SK-N-SH treated with all-trans-retinoic acid at 6 μM for 48 hours (cell line): ENCODE measurements at regions not wholly inside any gene's neighbourhood (a gene's known extent, or its start where the extent isn't known, plus 50 kb on each side); places are given as distances from the start of the nearest gene placed in this dataset.

Experiments used
- ATAC-seq: fragments of 200-7000 bp; cut with Tn5 transposase; 3 replicates; pipeline ENCODE4 v1.9.1; 2020; ENCODE audit warnings: mild to moderate bottlenecking, moderate library complexity
- ARNTL ChIP-seq: fragments of 450-650 bp; formaldehyde crosslinking; IDR thresholded peaks from 2 replicates; pipeline ENCODE4 v1.5.0; 2020; ENCODE audit warnings: low read depth, mild to moderate bottlenecking, moderate library complexity, borderline replicate concordance
- CREB5 ChIP-seq: fragments of 250-450 bp; sonication (Bioruptor Pico); IDR thresholded peaks from 2 replicates; pipeline ENCODE4 v1.5.1; 2020; ENCODE audit warnings: low read depth, mild to moderate bottlenecking, moderate library complexity
- CSDC2 ChIP-seq: fragments of 250-450 bp; sonication (Bioruptor Pico); IDR thresholded peaks from 2 replicates; pipeline ENCODE4 v1.5.0; 2020; ENCODE audit warnings: mild to moderate bottlenecking, moderate library complexity
- CSRNP3 ChIP-seq: fragments of 250-450 bp; sonication (Bioruptor Pico); IDR thresholded peaks from 2 replicates; pipeline ENCODE4 v1.5.1; 2021; ENCODE audit warnings: mild to moderate bottlenecking, moderate library complexity
- ESRRG ChIP-seq: fragments of 250-450 bp; sonication (Bioruptor Pico); IDR thresholded peaks from 2 replicates; pipeline ENCODE4 v1.6.1; 2021; ENCODE audit warnings: mild to moderate bottlenecking
- GLIS3 ChIP-seq: fragments of 250-450 bp; sonication (Bioruptor Pico); IDR thresholded peaks from 2 replicates; pipeline ENCODE4 v1.5.0; 2020; ENCODE audit warnings: mild to moderate bottlenecking, moderate library complexity
- ISL1 ChIP-seq: fragments of 250-450 bp; sonication (Bioruptor Pico); IDR thresholded peaks from 2 replicates; pipeline ENCODE4 v2.1.2; 2022; ENCODE audit warnings: mild to moderate bottlenecking, moderate library complexity
- OSR1 ChIP-seq: fragments of 250-450 bp; sonication (Bioruptor Pico); IDR thresholded peaks from 2 replicates; pipeline ENCODE4 v1.8.0; 2022; ENCODE audit warnings: moderate library complexity, mild to moderate bottlenecking, inconsistent platforms
- PATZ1 ChIP-seq: fragments of 250-450 bp; sonication (Bioruptor Pico); IDR thresholded peaks from 2 replicates; pipeline ENCODE4 v1.8.0; 2020; ENCODE audit warnings: mild to moderate bottlenecking, moderate library complexity, borderline replicate concordance
- POU6F1 ChIP-seq: fragments of 250-450 bp; sonication (Bioruptor Pico); IDR thresholded peaks from 2 replicates; pipeline ENCODE4 v1.8.0; 2021; ENCODE audit warnings: low read depth, mild to moderate bottlenecking, moderate library complexity, borderline replicate concordance
- PPARA ChIP-seq: fragments of 250-450 bp; sonication (Bioruptor Pico); IDR thresholded peaks from 2 replicates; pipeline ENCODE4 v1.5.0; 2020; ENCODE audit warnings: mild to moderate bottlenecking, borderline replicate concordance
- RARB ChIP-seq: fragments of 250-450 bp; sonication (Bioruptor Pico); IDR thresholded peaks from 2 replicates; pipeline ENCODE4 v1.8.0; 2021; ENCODE audit warnings: mild to moderate bottlenecking, moderate library complexity
- SNAI2 ChIP-seq: fragments of 250-450 bp; sonication (Bioruptor Pico); IDR thresholded peaks from 2 replicates; pipeline ENCODE4 v1.5.0; 2020; ENCODE audit warnings: mild to moderate bottlenecking, moderate library complexity
- TCF4 ChIP-seq: fragments of 250-450 bp; sonication (Bioruptor Pico); IDR thresholded peaks from 2 replicates; pipeline ENCODE4 v1.8.0; 2021; ENCODE audit warnings: mild to moderate bottlenecking, moderate library complexity, borderline replicate concordance
- TOX ChIP-seq: fragments of 250-450 bp; sonication (Bioruptor Pico); IDR thresholded peaks from 2 replicates; pipeline ENCODE4 v1.8.0; 2021; ENCODE audit warnings: mild to moderate bottlenecking, moderate library complexity, borderline replicate concordance
- TSHZ2 ChIP-seq: fragments of 250-450 bp; sonication (Bioruptor Pico); IDR thresholded peaks from 2 replicates; pipeline ENCODE4 v1.5.0; 2020; ENCODE audit warnings: mild to moderate bottlenecking, moderate library complexity
- ZC3H10 ChIP-seq: fragments of 250-450 bp; sonication (Bioruptor Pico); IDR thresholded peaks from 2 replicates; pipeline ENCODE4 v1.5.1; 2021; ENCODE audit warnings: mild to moderate bottlenecking, moderate library complexity
- ZFP3 ChIP-seq: fragments of 250-450 bp; sonication (Bioruptor Pico); IDR thresholded peaks from 2 replicates; pipeline ENCODE4 v1.5.0; 2020; ENCODE audit warnings: mild to moderate bottlenecking, moderate library complexity
- ZFP30 ChIP-seq: fragments of 450-650 bp; formaldehyde crosslinking; IDR thresholded peaks from 2 replicates; pipeline ENCODE4 v1.5.0; 2022; ENCODE audit warnings: mild to moderate bottlenecking, moderate library complexity
- ZNF565 ChIP-seq: fragments of 450-650 bp; formaldehyde crosslinking; conservative IDR thresholded peaks from 2 replicates; pipeline ENCODE4 v1.5.0; 2020; ENCODE audit warnings: low read depth, mild to moderate bottlenecking, moderate library complexity
- ZNF8 ChIP-seq: fragments of 450-650 bp; formaldehyde crosslinking; IDR thresholded peaks from 2 replicates; pipeline ENCODE4 v1.5.0; 2020; ENCODE audit warnings: mild to moderate bottlenecking, moderate library complexity

GRCh38 chr1:200496937-200497336, 87.1 kb upstream of the ZNF281 start:
- ATAC-seq: no peak
- TF ChIP-seq ZNF8 (CRISPR knock-in tag): no peak
- no peak for TF ChIP-seq ESRRG (CRISPR knock-in tag)
- TF ChIP-seq PATZ1 (CRISPR knock-in tag): no peak
- TF ChIP-seq GLIS3 (CRISPR knock-in tag): no peak

- no peak for TF ChIP-seq CREB5 (CRISPR knock-in tag)
- no peak for TF ChIP-seq ZC3H10 (CRISPR knock-in tag)
- no peak for TF ChIP-seq OSR1 (CRISPR knock-in tag)
- TF ChIP-seq CSDC2 (CRISPR knock-in tag): no peak
- TF ChIP-seq SNAI2 (CRISPR knock-in tag): no peak
- no peak for TF ChIP-seq ZFP30 (CRISPR knock-in tag)
- TF ChIP-seq TSHZ2: no peak
- no peak for TF ChIP-seq ISL1 (CRISPR knock-in tag)
- TF ChIP-seq TCF4 (CRISPR knock-in tag): no peak
- TF ChIP-seq RARB (CRISPR knock-in tag): no peak
- TF ChIP-seq ZFP3 (CRISPR knock-in tag): no peak
- no peak for TF ChIP-seq PATZ1 (CRISPR knock-in tag)
- no peak for TF ChIP-seq ARNTL (CRISPR knock-in tag)
- no peak for TF ChIP-seq TOX (CRISPR knock-in tag)
- no peak for TF ChIP-seq ESRRG (CRISPR knock-in tag)
- no peak for TF ChIP-seq CSRNP3 (CRISPR knock-in tag)
- no peak for TF ChIP-seq POU6F1 (CRISPR knock-in tag)
- no peak for TF ChIP-seq PPARA (CRISPR knock-in tag)
- no peak for TF ChIP-seq ZNF565
- no peak for ATAC-seq
Measured at GRCh38 chr1:200495901-200496300, 86.1 kb upstream of the ZNF281 start.
